IMR-90 (cell line): ENCODE measurements at regions not wholly inside any gene's neighbourhood (a gene's known extent, or its start where the extent isn't known, plus 50 kb on each side); places are given as distances from the start of the nearest gene placed in this dataset.

Source experiments
- ATAC-seq: fragments of 200-7000 bp; cut with Tn5 transposase; 2 replicates; pipeline ENCODE4 v1.9.1; 2020; ENCODE audit warnings: low read depth, mild to moderate bottlenecking, moderate library complexity
- BruUV-seq: library from RNA; stranded (reverse); fragments of 400-500 nt; replicated peaks from 2 replicates; lab custom pipeline; 2021; lab: Mats Ljungman, UMichigan
- CTCF ChIA-PET: fragments of 300-600 bp; formaldehyde crosslinking; extraction: SDS; loops from one replicate; lab custom pipeline; 2021; ENCODE audit warnings: antibody characterized with exemption; lab: Yijun Ruan, JAX
- POLR2A ChIA-PET: fragments of 300-600 bp; sonication (Branson Sonifier 250); formaldehyde crosslinking; loops from one replicate; lab custom pipeline; 2022; ENCODE audit warnings: antibody characterized with exemption; ENCODE audit not compliant: unreplicated experiment; lab: Charles Lee
- DNase-seq: peaks from one replicate; pipeline ENCODE4 v3.0.0; 2013
- H2AFZ ChIP-seq: replicated peaks from 2 replicates; pipeline ENCODE3; 2013; ENCODE audit warnings: low read length, mild to moderate bottlenecking; ENCODE audit not compliant: poor library complexity
- H2AK5ac ChIP-seq: 2 replicates; pipeline ENCODE4 v1.6.1; 2013; ENCODE audit warnings: low read depth, low read length, inconsistent platforms
- H2AK9ac ChIP-seq: replicated peaks from 2 replicates; pipeline ENCODE3; 2013; ENCODE audit warnings: mild to moderate bottlenecking, low read depth, low read length, moderate library complexity; ENCODE audit not compliant: poor library complexity
- H2BK120ac ChIP-seq: 2 replicates; pipeline ENCODE4 v1.6.1; 2013; ENCODE audit warnings: low read depth, low read length, inconsistent platforms
- H2BK15ac ChIP-seq: 3 replicates; pipeline ENCODE4 v1.6.1; 2013; ENCODE audit warnings: low read depth, low read length, inconsistent platforms
- H2BK20ac ChIP-seq: 2 replicates; pipeline ENCODE4 v1.6.1; 2013; ENCODE audit warnings: low read depth, mild to moderate bottlenecking, inconsistent platforms, low read length, moderate library complexity
- H2BK5ac ChIP-seq: 2 replicates; pipeline ENCODE4 v1.6.1; 2013; ENCODE audit warnings: mild to moderate bottlenecking, low read depth, low read length, inconsistent platforms; ENCODE audit not compliant: poor library complexity, severe bottlenecking
- H3K14ac ChIP-seq: replicated peaks from 2 replicates; pipeline ENCODE4 v1.6.1; 2013; ENCODE audit warnings: low read depth, low read length, inconsistent platforms
- H3K18ac ChIP-seq: 2 replicates; pipeline ENCODE4 v1.6.1; 2013; ENCODE audit warnings: low read depth, low read length, control low read depth
- H3K23ac ChIP-seq: 2 replicates; pipeline ENCODE4 v1.6.1; 2013; ENCODE audit warnings: low read depth, low read length, inconsistent platforms
- H3K27ac ChIP-seq: 2 replicates; pipeline ENCODE4 v1.5.1; 2013; ENCODE audit warnings: mild to moderate bottlenecking, control low read depth, low read length; ENCODE audit not compliant: insufficient read depth
- H3K27me3 ChIP-seq: 2 replicates; pipeline ENCODE4 v1.6.1; 2013; ENCODE audit warnings: low read length; ENCODE audit not compliant: control insufficient read depth, insufficient read depth
- H3K36me3 ChIP-seq: 2 replicates; pipeline ENCODE4 v1.6.1; 2013; ENCODE audit warnings: low read length, mixed read lengths; ENCODE audit not compliant: control insufficient read depth, insufficient read depth
- H3K4ac ChIP-seq: 2 replicates; pipeline ENCODE4 v1.6.1; 2013; ENCODE audit warnings: low read depth, low read length, inconsistent platforms
- H3K4me1 ChIP-seq: 2 replicates; pipeline ENCODE4 v1.6.1; 2013; ENCODE audit warnings: low read length, mixed read lengths; ENCODE audit not compliant: control insufficient read depth, insufficient read depth
- H3K4me2 ChIP-seq: 2 replicates; pipeline ENCODE4 v1.6.1; 2013; ENCODE audit warnings: low read depth, mild to moderate bottlenecking, control low read depth, low read length, moderate library complexity
- H3K4me3 ChIP-seq: 2 replicates; pipeline ENCODE4 v1.5.1; 2013; ENCODE audit warnings: low read depth, mild to moderate bottlenecking, control low read depth, low read length, moderate library complexity; ENCODE audit not compliant: insufficient read depth
- H3K56ac ChIP-seq: 2 replicates; pipeline ENCODE4 v1.6.1; 2013; ENCODE audit warnings: low read length, inconsistent platforms; ENCODE audit not compliant: insufficient read depth; ENCODE audit errors: extremely low read depth
- H3K79me1 ChIP-seq, 2 experiments: 2 replicates each; pipeline ENCODE4 v1.6.1; 2013; ENCODE audit warnings: low read length in 2 of 2, inconsistent platforms in 1 of 2, low read depth in 1 of 2
- H3K9ac ChIP-seq: 2 replicates; pipeline ENCODE4 v1.6.1; 2013; ENCODE audit warnings: low read depth, low read length, control low read depth
- H3K9me1 ChIP-seq: 2 replicates; pipeline ENCODE4 v1.6.1; 2013; ENCODE audit warnings: low read length, inconsistent platforms; ENCODE audit not compliant: insufficient read depth
- H3K9me3 ChIP-seq: 2 replicates; pipeline ENCODE4 v1.6.1; 2013; ENCODE audit warnings: low read length; ENCODE audit not compliant: control insufficient read depth, insufficient read depth
- H4K20me1 ChIP-seq: 2 replicates; pipeline ENCODE4 v1.6.1; 2013; ENCODE audit warnings: low read length, inconsistent platforms; ENCODE audit not compliant: insufficient read depth
- H4K5ac ChIP-seq: 2 replicates; pipeline ENCODE4 v1.6.1; 2013; ENCODE audit warnings: mild to moderate bottlenecking, low read depth, low read length, control low read depth
- H4K8ac ChIP-seq, 2 experiments: 2 replicates each; pipeline ENCODE4 v1.6.1; 2013; ENCODE audit warnings: low read depth in 2 of 2, low read length in 2 of 2, control low read depth in 1 of 2, inconsistent platforms in 1 of 2
- H4K91ac ChIP-seq: 2 replicates; pipeline ENCODE4 v1.6.1; 2013; ENCODE audit warnings: low read depth, low read length, inconsistent platforms; ENCODE audit not compliant: insufficient read depth
- BHLHE40 ChIP-seq: fragments of 150-350 bp; IDR thresholded peaks from 2 replicates; pipeline ENCODE4 v1.6.1; 2016; ENCODE audit warnings: mild to moderate bottlenecking, low read depth, low read length
- CEBPB ChIP-seq: IDR thresholded peaks from 2 replicates; pipeline ENCODE4 v1.6.1; 2012; ENCODE audit warnings: low read depth, low read length, improper control_type of control experiment
- CHD1 ChIP-seq: IDR thresholded peaks from 2 replicates; pipeline ENCODE4 v1.6.1; 2012; ENCODE audit warnings: low read depth, low read length, improper control_type of control experiment
- FOS ChIP-seq: fragments of 150-350 bp; IDR thresholded peaks from 2 replicates; pipeline ENCODE4 v1.6.1; 2016; ENCODE audit warnings: low read depth, low read length
- MAZ ChIP-seq: IDR thresholded peaks from 2 replicates; pipeline ENCODE4 v1.6.1; 2012; ENCODE audit warnings: low read depth, mild to moderate bottlenecking, low read length, improper control_type of control experiment, moderate library complexity, borderline replicate concordance
- MXI1 ChIP-seq: IDR thresholded peaks from 2 replicates; pipeline ENCODE4 v1.6.1; 2012; ENCODE audit warnings: low read depth, mild to moderate bottlenecking, low read length, moderate library complexity, borderline replicate concordance
- POLR2A ChIP-seq: IDR thresholded peaks from 2 replicates; pipeline ENCODE4 v1.6.1; 2012; ENCODE audit warnings: mild to moderate bottlenecking, low read depth, low read length
- RAD21 ChIP-seq: IDR thresholded peaks from 2 replicates; pipeline ENCODE4 v1.6.1; 2012; ENCODE audit warnings: low read length, improper control_type of control experiment
- SMC3 ChIP-seq: fragments of 150-350 bp; IDR thresholded peaks from 2 replicates; pipeline ENCODE4 v1.6.1; 2016; ENCODE audit warnings: low read depth, mild to moderate bottlenecking, antibody characterized with exemption, low read length, moderate library complexity
- WGBS, 2 experiments: methylation state at CpG; one replicate each; pipeline versions ENCODE4 v1.1.5 to v1.1.7; 2013; ENCODE audit warnings: missing lambda C conversion rate in 2 of 2; ENCODE audit not compliant: insufficient read length in 1 of 2; ENCODE audit errors: extremely low coverage in 2 of 2; 5-methylcytosine and 5-hydroxymethylcytosine counted together
- dilution Hi-C: fragments of 300-500 bp; cut with HindIII; formaldehyde crosslinking; loops from one replicate; pipeline ENCODE4 v1.14.3; 2018; ENCODE audit warnings: low sequenced_read_pairs; ENCODE audit not compliant: unreplicated experiment
- in situ Hi-C: fragments of 300-500 bp; cut with MboI; formaldehyde crosslinking; loops from 3 replicates; pipeline ENCODE4 v1.14.3; 2019; ENCODE audit warnings: low sequenced_read_pairs, inconsistent platforms, mixed read lengths
- intact Hi-C: fragments of 100-400 bp; cut with micrococcal nuclease; formaldehyde crosslinking; loops from 2 replicates; pipeline ENCODE4 v1.10.0; 2022
- TF ChIP-seq, protein P1 (sequence below): conservative IDR thresholded peaks from 2 replicates; pipeline ENCODE4 v1.5.1; 2012; ENCODE audit warnings: mild to moderate bottlenecking, low read depth, low read length, improper control_type of control experiment
- TF ChIP-seq, protein P2 (sequence below): fragments of 150-350 bp; IDR thresholded peaks from 2 replicates; pipeline ENCODE4 v1.6.1; 2016; ENCODE audit warnings: low read depth, mild to moderate bottlenecking, low read length, moderate library complexity, borderline replicate concordance

DNA sequence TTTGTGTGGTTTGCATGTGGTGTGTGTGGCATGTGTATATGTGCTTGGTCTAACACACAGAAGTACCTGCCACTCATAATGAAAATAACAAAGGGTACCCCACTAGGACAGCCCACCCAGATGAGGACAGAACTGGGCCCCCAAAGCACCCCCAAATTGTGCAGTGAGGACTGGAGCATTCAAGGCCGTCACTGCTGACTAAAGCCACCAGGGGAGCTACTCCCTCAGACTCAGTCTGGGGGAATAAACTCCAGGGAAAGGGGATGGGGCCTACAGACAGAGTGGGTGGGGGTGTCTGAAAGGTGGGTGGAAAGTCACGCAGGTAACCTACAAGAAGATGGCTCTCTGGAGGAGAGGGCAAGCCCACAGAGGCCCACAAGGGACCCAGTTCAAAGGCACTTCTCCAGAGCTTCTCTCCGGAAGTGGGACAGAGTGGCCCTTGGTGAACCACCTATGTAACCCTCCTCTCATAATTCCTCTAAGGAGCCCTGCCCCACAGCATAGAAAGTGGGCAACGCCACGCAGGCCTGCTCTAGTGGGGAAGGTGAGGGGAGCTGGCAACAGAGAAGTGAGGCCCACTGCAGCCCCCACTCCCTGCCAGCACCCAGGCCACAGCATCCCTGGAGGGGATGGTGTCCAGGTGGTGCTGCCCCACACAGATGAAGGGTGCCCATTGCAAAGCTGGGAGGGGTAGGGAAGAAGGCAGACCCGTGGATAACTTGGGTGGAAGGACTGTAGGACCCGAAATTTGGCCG lies 122.8 kb upstream of the MAFB start:
- H2AFZ ChIP-seq = peak overlapping the region; percentile 34
- no peak overlapping the region for H3K56ac ChIP-seq
- H3K4me2 ChIP-seq = no peak overlapping the region
- in situ Hi-C loops (no loop called here), intact Hi-C loops (no loop called here), dilution Hi-C loops (no loop called here)
- H2BK5ac ChIP-seq = no peak overlapping the region
- H2AK9ac ChIP-seq = peak overlapping the region; percentile 10
- no CpG with 5 or more reads among the region's 8 CpGs for WGBS, 2 experiments
- H3K9ac ChIP-seq = no peak overlapping the region
- no peak overlapping the region for H4K8ac ChIP-seq
- no peak overlapping the region for H4K5ac ChIP-seq
- no peak for TF ChIP-seq MXI1
- no peak for TF ChIP-seq MAZ
- TF ChIP-seq CEBPB = no peak
- TF ChIP-seq FOS = no peak
- TF ChIP-seq RAD21 = no peak
- TF ChIP-seq, protein P1, sequence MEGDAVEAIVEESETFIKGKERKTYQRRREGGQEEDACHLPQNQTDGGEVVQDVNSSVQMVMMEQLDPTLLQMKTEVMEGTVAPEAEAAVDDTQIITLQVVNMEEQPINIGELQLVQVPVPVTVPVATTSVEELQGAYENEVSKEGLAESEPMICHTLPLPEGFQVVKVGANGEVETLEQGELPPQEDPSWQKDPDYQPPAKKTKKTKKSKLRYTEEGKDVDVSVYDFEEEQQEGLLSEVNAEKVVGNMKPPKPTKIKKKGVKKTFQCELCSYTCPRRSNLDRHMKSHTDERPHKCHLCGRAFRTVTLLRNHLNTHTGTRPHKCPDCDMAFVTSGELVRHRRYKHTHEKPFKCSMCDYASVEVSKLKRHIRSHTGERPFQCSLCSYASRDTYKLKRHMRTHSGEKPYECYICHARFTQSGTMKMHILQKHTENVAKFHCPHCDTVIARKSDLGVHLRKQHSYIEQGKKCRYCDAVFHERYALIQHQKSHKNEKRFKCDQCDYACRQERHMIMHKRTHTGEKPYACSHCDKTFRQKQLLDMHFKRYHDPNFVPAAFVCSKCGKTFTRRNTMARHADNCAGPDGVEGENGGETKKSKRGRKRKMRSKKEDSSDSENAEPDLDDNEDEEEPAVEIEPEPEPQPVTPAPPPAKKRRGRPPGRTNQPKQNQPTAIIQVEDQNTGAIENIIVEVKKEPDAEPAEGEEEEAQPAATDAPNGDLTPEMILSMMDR = no peak
- no peak for TF ChIP-seq SMC3
- TF ChIP-seq BHLHE40 = no peak
- TF ChIP-seq CHD1 = no peak
- TF ChIP-seq, protein P2, sequence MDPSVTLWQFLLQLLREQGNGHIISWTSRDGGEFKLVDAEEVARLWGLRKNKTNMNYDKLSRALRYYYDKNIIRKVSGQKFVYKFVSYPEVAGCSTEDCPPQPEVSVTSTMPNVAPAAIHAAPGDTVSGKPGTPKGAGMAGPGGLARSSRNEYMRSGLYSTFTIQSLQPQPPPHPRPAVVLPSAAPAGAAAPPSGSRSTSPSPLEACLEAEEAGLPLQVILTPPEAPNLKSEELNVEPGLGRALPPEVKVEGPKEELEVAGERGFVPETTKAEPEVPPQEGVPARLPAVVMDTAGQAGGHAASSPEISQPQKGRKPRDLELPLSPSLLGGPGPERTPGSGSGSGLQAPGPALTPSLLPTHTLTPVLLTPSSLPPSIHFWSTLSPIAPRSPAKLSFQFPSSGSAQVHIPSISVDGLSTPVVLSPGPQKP = no peak
- no peak for TF ChIP-seq POLR2A
- no peak overlapping the region for H3K4ac ChIP-seq
- no peak overlapping the region for H3K14ac ChIP-seq
- H4K91ac ChIP-seq = no peak overlapping the region
- no peak overlapping the region for H2BK120ac ChIP-seq
- H3K23ac ChIP-seq = no peak overlapping the region
- H3K27me3 ChIP-seq = peaks cover 13% of the 10 kb centered on the region; the same call in 1 of the 2 replicates
- H3K4me3 ChIP-seq = no peak overlapping the region
- no peak for DNase-seq
- CTCF ChIA-PET = interaction anchor here (1.1 kb wide), 1 partner anchor 12 kb away, joined by 3 read pairs; no protein-coding TSS in a partner anchor
- no peak overlapping the region for H2AK5ac ChIP-seq
- no peak overlapping the region for H2BK20ac ChIP-seq
- peaks cover 3% of the 10 kb centered on the region; the same call in 1 of the 2 replicates for H3K9me1 ChIP-seq
- no TSS peak for BruUV-seq
- ATAC-seq = no peak
- no peaks in the 10 kb centered on the region for H3K9me3 ChIP-seq
- no peak overlapping the region for H3K18ac ChIP-seq
- no peaks in the 10 kb centered on the region for H3K4me1 ChIP-seq
- no peaks in the 10 kb centered on the region for H3K36me3 ChIP-seq
- no peak overlapping the region for H2BK15ac ChIP-seq
- H4K20me1 ChIP-seq = no peaks in the 10 kb centered on the region; the same call in 1 of the 2 replicates
- no peaks in the 10 kb centered on the region for H3K79me1 ChIP-seq
- POLR2A ChIA-PET = no interaction called here
- no peak overlapping the region for H3K27ac ChIP-seq
